NCI-H2196 (cell line): ENCODE measurements at regions not wholly inside any gene's neighbourhood (a gene's known extent, or its start where the extent isn't known, plus 50 kb on each side); places are given as distances from the start of the nearest gene placed in this dataset.

Source experiments
- DNase-seq: peaks from one replicate; lab custom pipeline; 2025; ENCODE audit not compliant: unreplicated experiment; lab: John Stamatoyannopoulos, UW

DNA sequence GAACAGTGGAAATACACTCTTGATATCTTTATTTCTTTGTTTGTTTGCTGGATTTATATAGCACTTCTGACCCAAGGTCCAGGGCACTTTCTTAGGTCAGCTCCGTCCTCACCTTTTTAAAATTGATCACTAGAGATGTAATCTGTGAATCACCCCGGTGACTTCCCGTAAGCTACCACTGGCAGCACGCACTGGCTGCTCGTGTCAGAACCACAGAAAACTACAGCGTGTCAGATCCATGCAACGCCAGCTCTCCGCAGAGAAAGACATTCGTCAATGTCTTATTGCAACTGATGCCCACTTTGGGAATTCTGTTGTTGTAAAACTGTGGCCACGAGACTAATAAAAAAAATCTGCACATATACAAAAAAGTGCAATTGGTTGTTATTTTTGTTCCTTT lies 779.4 kb upstream of the ZEB2 start:
- DNase-seq = no peak

DNA sequence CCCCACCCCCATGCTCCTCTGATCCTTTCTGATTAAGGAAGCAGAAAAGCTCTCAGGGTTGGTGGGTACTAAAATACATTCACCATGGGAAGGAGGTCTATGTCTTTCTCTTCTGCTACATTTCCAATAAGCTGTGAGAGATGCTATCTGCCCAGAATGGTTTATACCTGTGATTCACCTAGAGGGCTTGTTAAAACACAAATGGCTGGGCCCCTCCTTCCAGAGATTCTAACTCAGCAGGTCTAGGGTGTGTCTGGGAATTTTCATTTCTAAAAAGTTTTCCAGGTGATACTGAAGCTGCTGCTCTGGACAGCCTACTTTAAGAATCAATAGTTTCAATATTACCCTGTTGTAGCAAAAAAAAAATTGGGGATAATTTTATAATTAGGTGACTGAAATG lies 772.2 kb upstream of the ZEB2 start:
- no peak for DNase-seq

DNA sequence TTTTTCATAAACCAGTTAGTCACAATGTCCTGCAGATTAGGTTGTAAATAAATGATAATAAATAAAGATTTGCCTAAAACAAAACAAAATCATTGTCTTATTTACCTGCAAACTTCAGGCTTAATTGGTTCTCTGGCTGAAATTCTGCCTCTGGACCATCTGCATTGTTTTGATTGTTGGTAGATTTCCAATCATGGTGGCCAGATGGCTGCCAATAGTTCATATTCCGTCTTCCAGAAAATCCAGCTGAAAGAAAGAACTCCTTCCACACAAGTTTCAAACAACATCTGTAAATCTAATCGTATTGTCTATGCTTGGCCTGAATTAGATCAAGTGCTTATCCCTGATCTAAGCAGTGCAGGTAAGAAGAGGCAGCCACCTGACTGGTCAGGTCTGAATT lies 771.1 kb upstream of the ZEB2 start:
- no peak for DNase-seq

DNA sequence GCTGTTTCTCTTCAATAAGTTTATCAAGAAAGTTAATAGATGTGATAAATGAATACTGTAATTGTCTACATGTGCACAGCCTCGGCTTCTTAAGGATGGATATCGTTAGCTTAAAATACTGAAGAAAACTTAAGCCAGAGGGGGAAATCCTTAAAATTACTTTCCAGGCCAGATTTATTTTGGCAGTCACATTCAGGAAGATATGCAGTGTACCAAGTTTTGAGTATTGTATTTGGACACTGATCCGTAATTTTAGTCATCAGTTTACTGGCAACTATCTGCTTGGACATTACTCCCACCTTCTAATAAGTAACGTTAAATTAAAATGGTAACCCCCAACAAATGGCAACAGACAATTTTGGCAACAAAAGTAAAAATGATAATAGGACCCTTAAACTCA lies 770.0 kb upstream of the ZEB2 start:
- DNase-seq = no peak

DNA sequence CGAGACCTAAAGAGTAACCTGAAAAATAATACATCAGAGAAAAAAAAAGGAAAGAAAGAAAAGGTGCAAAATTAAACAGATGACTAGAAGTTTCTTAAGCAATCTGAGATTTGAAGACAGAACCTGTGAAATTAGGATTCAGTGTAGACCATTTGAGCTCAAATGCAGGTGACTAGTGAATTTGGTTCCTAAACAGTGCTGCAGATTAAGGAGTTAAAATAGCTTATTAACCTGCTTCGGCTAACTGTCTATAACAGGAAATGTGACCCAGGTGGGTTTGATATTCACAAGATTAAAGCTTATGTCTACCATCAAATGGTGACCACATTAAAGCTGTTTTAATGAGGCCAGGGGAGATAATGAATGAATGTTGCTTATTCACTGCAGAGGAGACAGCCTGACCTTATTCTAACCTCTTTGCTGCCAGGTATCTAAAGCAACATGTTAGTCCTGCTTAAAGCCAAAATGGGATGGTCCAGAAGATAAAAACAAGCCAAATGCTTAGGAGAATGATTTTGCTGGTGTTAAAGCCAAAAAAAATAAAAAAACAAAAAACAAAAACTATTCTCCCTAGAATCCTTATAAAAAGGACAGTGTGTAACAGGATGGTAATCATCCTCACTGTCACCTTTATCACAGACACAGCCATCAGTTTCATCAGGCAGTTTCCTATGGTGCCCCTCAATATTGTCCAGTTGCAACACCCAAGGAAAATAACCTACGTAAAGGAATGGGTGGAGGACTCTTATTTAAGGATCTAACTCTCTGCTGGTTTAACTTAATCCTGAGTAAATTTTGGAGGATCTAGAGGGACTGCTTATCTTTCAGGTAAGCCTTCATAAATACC lies 769.0 kb upstream of the ZEB2 start:
- DNase-seq = no peak

DNA sequence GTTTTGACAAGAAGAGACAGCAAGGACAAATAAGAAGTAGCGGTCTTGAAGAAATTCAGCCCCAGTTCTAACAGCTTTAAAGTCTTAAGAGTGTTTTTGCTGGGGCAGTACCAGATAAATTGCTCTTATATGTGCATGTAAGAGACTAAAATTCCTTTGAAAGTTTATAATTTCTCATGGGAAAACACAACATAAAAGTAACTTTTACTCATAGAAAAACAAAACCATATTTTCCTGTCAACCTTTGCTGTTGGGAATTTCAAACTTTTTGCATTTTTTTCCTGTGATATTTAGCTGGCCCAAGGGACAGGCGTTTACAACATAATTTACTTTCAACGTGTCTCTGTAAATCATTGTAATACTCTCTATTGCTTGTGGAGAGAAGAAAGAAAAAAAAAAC lies 767.8 kb upstream of the ZEB2 start:
- no peak for DNase-seq

DNA sequence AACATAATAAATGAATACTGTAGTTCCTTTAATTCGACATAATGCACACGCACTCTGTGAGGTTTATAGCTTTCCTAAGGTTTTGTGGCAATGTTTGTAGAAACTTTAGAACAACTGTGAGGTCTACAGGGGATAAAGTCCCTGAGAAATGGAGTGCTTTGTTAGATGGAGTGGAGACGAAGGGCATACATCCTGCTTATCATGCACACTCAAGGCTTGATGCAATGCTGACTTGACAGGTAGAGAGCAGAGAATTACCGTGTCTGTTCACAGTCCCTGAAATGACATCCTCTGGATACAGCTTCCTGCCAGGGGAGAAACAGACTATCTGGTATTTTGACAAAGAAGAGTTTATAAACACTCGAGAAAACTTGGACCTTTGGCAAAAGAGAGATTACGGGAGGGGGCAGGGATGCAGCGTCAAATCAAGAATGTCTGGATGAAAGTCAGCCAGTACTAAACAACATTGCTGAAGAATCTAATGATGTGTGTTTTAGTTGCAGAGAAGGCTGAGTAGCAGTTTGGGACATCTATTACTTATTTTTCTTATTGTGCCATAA lies 766.9 kb upstream of the ZEB2 start:
- no peak for DNase-seq

DNA sequence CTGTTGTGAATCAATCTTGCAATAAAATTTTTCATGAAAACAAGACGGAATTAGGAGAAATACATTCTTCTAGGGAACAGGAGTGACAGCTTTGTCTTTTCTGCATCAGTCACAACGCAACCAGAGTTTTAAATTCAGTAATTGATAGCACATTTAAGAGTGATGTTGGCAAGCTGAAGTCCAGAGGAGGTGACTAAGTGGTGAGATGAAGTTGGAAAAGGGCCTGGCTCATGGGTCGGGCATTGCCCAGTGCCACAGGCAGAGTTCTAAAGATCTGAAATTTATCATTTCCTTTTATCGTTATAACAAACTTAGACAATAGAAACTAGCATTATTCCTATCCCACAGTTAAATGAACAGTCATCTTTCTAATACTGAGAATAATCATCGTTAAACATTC lies 764.6 kb upstream of the ZEB2 start:
- no peak for DNase-seq

DNA sequence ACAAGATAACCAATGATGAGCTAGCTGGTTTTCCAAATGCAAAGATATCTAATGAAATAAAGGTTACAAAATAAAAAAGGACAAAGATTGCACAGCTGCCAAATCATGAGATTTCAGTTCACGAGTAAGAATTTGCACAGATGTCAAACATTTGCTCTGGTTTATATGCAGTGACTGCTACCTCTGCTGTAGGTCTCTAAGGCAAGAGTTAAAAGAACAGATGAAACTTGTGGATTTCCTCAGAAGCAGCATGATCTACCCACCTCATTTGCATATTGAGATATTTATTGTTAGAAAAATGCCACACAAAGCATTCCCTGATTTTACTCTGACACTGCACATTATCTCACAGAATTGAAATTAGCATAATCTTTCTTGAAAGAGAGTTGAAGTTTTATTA lies 763.2 kb upstream of the ZEB2 start:
- DNase-seq = no peak

DNA sequence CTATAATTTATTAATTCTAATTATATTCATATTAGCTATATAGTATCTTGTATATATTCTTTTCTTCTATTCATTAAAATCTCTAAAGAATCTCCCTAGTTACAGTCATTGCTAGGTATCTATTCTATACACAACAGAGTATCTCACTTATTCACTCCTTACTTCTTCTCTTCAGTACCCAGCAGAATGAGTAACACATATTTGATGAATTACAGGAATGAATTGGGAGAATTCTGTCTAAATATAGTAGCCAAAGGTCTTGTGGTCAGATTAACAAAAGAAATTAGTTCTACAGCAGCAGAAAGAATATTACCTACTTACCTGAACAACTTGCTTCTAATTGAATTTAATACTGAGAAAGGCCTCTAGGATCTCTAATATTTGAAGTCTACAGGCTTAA lies 758.0 kb upstream of the ZEB2 start:
- DNase-seq = no peak

DNA sequence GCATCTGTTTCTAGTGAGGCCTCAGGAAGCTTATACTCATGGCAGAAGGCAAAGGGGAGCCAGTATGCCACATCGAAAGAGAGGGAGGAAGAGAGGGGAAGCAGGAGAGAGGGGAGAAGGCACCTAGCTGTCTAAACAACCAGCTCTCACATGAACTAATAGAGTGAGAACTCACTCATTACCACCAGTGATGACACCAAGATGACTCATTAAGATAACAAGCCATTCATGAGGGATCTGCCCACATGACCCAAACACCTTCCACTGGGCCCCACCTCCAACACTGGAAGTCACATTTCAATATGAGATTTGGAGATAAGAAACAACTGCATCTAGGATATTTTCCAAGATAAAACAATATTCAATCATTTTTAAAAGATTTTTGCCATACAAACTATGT lies 753.9 kb upstream of the ZEB2 start:
- no peak for DNase-seq

DNA sequence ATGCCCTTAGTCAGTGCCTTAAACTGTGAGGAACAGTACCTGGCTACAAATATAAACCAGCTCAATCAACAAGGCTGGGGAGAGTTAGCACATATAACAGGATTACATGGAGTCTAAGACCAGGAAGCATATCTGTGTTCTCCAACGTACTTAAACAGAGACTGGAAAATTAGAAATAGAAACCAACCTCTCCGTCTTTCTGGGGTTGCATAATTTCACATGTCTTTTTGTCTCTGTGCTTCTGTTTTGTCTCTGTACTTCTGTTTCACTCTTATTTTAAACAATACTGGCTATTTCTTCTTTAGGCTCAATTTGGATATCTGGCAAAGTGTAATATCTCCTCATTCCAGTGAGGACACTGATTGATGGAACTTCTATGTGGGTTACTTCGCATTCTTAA lies 749.0 kb upstream of the ZEB2 start:
- no peak for DNase-seq

DNA sequence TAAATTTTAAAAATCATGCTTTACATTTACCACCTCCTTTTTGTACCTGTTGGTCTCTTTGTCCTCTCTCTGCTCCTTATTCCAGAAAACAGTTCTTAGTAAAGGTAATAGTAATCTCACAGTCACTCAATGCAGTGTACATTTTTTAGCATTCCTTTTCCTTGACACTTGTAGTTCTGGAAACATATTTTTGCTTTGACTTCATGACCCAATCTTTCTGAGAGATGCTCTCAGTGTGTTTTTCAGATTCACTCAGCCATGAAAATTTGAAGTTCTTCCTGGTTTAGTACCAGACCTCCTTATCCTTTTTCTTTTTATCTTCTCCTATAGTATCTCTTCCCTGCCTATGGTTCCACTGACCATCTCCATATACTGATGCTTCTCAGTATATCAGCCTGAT lies 747.5 kb upstream of the ZEB2 start:
- no peak for DNase-seq

DNA sequence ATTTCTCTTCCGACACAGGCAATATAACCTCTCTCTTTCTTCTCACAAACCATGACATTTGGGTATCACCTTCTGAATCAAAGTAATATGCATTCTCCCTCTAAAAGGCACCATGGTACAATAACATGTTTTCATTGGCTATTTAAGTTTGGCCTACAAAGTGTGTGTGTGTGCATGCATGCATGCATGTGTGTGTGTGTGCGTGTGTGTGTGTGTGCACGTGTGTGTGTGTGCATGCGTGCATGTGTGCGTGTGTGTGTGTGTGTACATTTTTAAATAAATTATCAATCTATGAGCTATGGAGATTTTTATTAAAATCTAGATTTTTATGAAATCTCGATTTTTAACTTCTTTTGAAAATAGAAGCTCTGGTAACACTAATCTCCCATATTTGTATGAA lies 745.3 kb upstream of the ZEB2 start:
- no peak for DNase-seq

DNA sequence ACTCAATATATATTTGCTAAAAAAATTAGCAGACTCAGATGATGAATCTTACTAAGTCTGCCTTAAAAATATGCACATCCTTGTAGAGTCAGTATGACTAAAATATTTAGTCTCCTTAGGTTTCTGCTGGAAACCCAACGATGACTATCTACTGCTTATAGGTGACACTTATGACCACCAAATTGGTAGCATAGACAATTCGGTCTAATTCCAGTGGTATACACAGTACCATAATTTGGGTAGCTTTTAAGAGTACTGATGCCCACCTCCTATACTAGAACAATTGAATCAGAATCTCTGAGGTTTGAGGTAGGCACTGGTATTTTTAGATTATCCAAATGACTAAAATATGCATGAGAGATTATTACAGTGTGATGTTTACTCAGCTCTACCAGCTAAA lies 740.8 kb upstream of the ZEB2 start:
- no peak for DNase-seq

DNA sequence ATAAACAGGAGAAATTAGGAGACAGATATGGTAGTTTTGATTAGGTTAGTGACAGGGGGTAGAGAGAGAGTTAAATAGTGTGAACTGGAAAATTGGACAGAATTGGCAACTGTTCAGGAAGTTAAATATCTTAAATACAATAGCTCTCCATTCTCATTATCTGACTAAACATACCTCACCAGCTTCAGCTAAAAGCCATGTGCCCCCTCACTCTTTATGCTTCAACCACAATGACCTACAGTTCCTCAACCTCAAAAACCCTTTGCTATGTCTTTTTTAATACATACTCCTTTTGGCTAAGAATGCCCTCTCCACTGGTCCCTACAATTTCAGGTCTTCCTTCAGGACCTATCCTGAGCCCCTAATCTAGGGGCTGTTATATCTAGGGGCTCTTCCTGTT lies 740.2 kb upstream of the ZEB2 start:
- DNase-seq = no peak

DNA sequence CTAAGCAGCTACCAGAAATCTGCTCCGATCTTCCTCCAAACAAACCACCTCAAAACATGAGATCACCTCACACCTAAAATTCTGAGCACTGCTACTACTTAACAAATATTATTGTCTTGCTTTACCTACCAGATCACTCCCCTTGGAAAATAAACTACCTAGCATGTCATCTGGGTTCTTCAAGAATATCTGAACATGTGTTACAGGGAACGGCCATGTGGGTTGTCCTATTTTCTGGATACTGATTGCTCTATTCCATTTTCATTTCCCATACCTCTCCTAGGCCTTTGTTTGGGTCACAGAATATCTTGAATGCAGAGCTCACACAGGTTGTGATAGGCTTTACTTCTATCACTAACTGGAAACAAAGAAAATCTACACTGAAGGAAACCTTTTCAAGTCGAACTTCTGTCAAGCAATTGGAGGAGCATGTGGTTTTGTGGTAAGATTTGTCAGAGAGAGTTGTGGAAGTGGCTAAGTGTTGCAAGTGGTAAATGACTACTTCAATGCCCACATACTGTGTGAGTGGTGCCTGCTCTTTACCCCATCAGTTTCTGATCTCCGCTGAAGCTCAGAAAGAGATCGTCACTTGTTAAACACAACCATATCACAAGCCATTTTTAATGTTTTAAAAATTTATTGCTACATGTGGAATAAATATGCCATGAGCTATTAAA lies 739.1 kb upstream of the ZEB2 start:
- no peak for DNase-seq

DNA sequence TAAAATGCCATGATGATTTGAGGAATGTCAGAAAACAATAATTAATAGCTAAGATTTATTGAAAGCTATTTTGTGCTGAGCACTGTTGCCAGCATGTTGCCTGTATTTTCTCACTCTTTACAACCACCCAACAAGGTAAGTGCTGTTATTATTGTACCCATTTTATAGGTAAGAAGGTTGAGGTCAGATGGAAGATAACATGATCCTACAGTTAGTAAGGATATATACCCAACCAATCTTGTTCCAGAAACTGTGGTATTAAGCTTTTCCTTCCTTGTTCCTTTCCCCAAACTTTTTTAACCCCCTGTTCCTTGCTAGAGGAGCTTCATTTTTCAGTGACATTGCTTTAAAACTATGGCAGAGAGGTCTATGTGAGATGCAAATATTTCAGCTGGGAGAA lies 738.0 kb upstream of the ZEB2 start:
- no peak for DNase-seq

DNA sequence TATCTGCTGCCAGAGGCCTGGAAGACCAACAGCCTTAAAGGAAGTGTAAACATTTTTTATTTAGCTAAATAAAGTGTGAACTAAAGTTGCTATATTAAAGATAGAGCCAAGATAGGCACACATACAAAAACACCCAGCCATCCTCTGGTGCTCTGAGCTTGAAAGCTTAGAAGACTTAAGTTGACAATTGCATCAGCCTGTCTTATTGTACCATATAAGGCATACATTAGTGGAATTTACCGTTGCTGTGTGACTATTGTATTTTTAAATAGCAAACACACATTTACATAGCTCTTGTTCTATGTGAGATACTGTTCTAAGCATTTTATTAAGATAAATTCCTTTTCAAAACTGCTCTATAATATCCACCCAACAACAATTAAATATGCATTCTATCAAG lies 736.6 kb upstream of the ZEB2 start:
- no peak for DNase-seq

DNA sequence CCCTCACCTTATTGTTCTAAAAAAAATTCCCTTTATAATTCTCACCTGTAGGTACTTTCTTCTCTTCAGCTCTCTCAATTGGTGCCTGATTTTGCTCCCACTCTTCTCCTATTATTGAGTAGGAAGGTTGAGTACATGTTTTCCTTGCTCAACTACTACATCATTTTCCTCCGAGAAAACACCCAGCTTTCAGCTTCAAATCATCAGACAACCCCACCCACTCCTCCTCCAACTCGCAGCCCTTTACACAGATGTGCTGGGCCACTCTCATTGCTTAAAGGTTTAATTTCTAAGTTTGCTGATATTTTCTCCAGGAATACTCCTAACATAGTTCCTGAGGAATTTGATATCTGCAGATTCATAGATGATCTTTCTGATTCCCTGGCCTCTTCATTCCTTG lies 734.4 kb upstream of the ZEB2 start:
- no peak for DNase-seq

DNA sequence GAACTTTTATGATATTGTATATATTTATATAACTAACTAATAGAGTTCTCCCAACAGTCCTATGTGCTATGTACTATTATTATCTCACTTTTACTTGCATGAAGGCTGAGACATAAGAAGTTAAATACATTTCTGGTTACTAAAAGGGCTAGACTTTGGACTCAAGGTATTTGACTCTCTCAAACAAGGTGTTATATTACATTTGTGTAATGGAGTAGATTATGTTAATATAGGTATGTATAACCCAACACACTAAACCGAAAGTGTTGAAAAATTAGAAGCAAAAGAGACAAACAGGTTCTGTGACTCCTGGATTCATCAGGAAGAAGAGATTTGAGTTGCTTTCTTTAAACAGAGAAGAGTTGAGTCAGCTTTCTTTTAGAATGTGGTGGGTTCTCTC lies 733.6 kb upstream of the ZEB2 start:
- DNase-seq = no peak

DNA sequence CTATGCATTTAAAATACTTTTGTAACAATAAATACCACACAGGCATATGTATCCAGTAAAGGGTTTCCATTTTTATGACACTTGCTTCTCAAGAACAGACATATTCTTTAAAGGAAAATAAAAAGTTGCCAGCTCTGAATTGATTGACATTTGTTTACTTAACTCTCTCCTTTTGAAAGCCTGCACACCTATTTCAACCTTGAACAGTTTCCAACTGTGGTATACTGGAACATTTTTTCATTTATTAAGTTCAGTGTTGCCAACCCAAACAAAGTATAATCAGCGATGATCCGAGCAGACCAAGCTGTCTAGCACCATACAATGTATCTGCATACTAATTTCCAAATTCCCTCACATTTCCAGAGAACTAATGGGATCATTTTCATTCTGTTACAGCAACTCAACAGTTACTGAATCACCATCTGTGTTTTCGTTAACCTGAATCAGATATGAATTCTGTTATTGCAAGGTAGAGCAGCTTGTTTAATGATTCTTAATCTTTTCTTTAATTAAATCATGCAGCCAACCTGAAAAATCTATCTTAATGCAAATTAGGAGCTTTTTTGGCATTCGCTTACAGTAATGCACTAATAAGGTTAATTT lies 725.5 kb upstream of the ZEB2 start:
- no peak for DNase-seq
